ENCODE measurements at regions not wholly inside any gene's neighbourhood (a gene's known extent, or its start where the extent isn't known, plus 50 kb on each side); places are given as distances from the start of the nearest gene placed in this dataset.

GRCh38 chr1:229209816-229210215 is 61.1 kb upstream of the RAB4A start:
- Histone ChIP-seq H3K4me3 (ENCODE audit: low read depth, low read length) (no peak overlapping the region), H3K9ac (no peak overlapping the region), H3K27ac (no peak overlapping the region), H3K9me3 (ENCODE audit: control insufficient read depth, low read length) (no peaks in the 10 kb centered on the region), H3K27me3 (ENCODE audit: control insufficient read depth, insufficient read depth, low read length) (no peaks in the 10 kb centered on the region), H3K79me2 (no peaks in the 10 kb centered on the region), H3K4me1 (no peaks in the 10 kb centered on the region), H2AFZ (no peak overlapping the region), H3K36me3 (ENCODE audit: control insufficient read depth, insufficient read depth, low read length) (no peaks in the 10 kb centered on the region), H3K4me2 (ENCODE audit: low read length) (no peak overlapping the region)
- no peak for TF ChIP-seq CTCF (IDR thresholded peaks at IDR 0.05)

GRCh38 chr1:229210844-229211243 is 60.1 kb upstream of the RAB4A start:
- no peaks in the 10 kb centered on the region for H3K79me2 ChIP-seq
- no peak overlapping the region for H3K4me3 ChIP-seq (ENCODE audit: low read depth, low read length)
- no peak overlapping the region for H3K27ac ChIP-seq
- no peak for TF ChIP-seq CTCF (IDR thresholded peaks at IDR 0.05)
- no peak overlapping the region for H3K4me2 ChIP-seq (ENCODE audit: low read length)
- no peak overlapping the region for H3K9ac ChIP-seq
- no peaks in the 10 kb centered on the region for H3K9me3 ChIP-seq (ENCODE audit: control insufficient read depth, low read length)
- no peaks in the 10 kb centered on the region for H3K36me3 ChIP-seq (ENCODE audit: control insufficient read depth, insufficient read depth, low read length)
- H2AFZ ChIP-seq = no peak overlapping the region
- no peaks in the 10 kb centered on the region for H3K4me1 ChIP-seq
- no peaks in the 10 kb centered on the region for H3K27me3 ChIP-seq (ENCODE audit: control insufficient read depth, insufficient read depth, low read length)

GRCh38 chr1:229213797-229214196 is 57.1 kb upstream of the RAB4A start:
- no peak for TF ChIP-seq CTCF (IDR thresholded peaks at IDR 0.05)
- no peaks in the 10 kb centered on the region for H3K79me2 ChIP-seq
- H3K36me3 ChIP-seq (ENCODE audit: control insufficient read depth, insufficient read depth, low read length) = no peaks in the 10 kb centered on the region
- no peak overlapping the region for H3K27ac ChIP-seq
- no peaks in the 10 kb centered on the region for H3K4me1 ChIP-seq
- H3K9ac ChIP-seq = no peak overlapping the region
- no peaks in the 10 kb centered on the region for H3K27me3 ChIP-seq (ENCODE audit: control insufficient read depth, insufficient read depth, low read length)
- no peaks in the 10 kb centered on the region for H3K9me3 ChIP-seq (ENCODE audit: control insufficient read depth, low read length)
- no peak overlapping the region for H2AFZ ChIP-seq
- H3K4me3 ChIP-seq (ENCODE audit: low read depth, low read length) = no peak overlapping the region
- H3K4me2 ChIP-seq (ENCODE audit: low read length) = no peak overlapping the region

GRCh38 chr1:229217716-229218115 is 53.2 kb upstream of the RAB4A start:
- H3K4me3 ChIP-seq (ENCODE audit: low read depth, low read length) = no peak overlapping the region
- H3K4me1 ChIP-seq = no peaks in the 10 kb centered on the region
- no peak overlapping the region for H3K27ac ChIP-seq
- no peak overlapping the region for H2AFZ ChIP-seq
- H3K79me2 ChIP-seq = no peaks in the 10 kb centered on the region
- no peaks in the 10 kb centered on the region for H3K9me3 ChIP-seq (ENCODE audit: control insufficient read depth, low read length)
- no peaks in the 10 kb centered on the region for H3K36me3 ChIP-seq (ENCODE audit: control insufficient read depth, insufficient read depth, low read length)
- H3K4me2 ChIP-seq (ENCODE audit: low read length) = no peak overlapping the region
- no peak overlapping the region for H3K9ac ChIP-seq
- TF ChIP-seq CTCF (IDR thresholded peaks at IDR 0.05) = no peak
- no peaks in the 10 kb centered on the region for H3K27me3 ChIP-seq (ENCODE audit: control insufficient read depth, insufficient read depth, low read length)

GRCh38 chr1:229218612-229219025 is 52.3 kb upstream of the RAB4A start:
- no peaks in the 10 kb centered on the region for H3K27me3 ChIP-seq (ENCODE audit: control insufficient read depth, insufficient read depth, low read length)
- TF ChIP-seq CTCF (IDR thresholded peaks at IDR 0.05) = no peak
- no peaks in the 10 kb centered on the region for H3K79me2 ChIP-seq
- no peak overlapping the region for H3K4me3 ChIP-seq (ENCODE audit: low read depth, low read length)
- no peak overlapping the region for H3K27ac ChIP-seq
- no peaks in the 10 kb centered on the region for H3K9me3 ChIP-seq (ENCODE audit: control insufficient read depth, low read length)
- H3K4me2 ChIP-seq (ENCODE audit: low read length) = no peak overlapping the region
- H3K9ac ChIP-seq = no peak overlapping the region
- H3K36me3 ChIP-seq (ENCODE audit: control insufficient read depth, insufficient read depth, low read length) = no peaks in the 10 kb centered on the region
- H2AFZ ChIP-seq = no peak overlapping the region
- H3K4me1 ChIP-seq = no peaks in the 10 kb centered on the region

Data from parathyroid adenoma (tissue), 2 donors.